ENCODE measurements at regions not wholly inside any gene's neighbourhood (a gene's known extent, or its start where the extent isn't known, plus 50 kb on each side); places are given as distances from the start of the nearest gene placed in this dataset.

DNA sequence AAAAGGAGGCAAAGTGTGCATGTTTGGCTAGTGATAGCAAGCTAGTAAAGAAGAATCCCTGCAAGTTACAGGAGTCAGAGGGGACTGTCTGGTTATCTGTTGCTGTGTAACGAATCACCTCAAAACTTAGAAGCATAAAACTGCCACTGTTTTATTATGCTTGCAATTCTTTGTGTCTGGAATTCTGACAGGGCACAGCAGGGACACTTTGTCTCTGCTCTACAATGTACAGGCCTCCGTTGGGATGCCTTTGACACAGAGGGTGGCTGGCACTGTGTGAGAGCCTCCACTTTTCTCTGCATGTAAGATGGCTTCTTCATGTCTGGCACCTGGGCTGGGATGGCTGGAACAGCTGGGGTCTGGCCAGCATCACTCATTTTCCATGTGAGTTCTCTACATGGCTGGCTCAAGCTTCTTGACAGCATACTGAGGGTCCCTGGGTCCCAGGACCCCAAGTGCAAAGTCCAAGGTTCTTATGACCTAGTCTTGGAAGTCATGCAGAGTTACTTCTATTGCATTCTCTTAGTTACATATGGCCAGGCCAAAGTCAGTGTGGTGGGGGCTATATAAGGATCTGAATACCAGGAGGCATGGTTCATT lies 276.9 kb downstream of the RPS24 start:
- Histone ChIP-seq H3K27ac (no peak overlapping the region), H3K9me3 (peaks cover 0 to 6% (median 0%) of the 10 kb centered on the region in 4 donors)

GRCh38 chr10:78312197-78313047 lies 278.8 kb downstream of the RPS24 start:
- Histone ChIP-seq H3K4me1 (peaks cover 0 to 14% (median 9%) of the 10 kb centered on the region in 4 donors), H3K36me3 (no peaks in the 10 kb centered on the region), H3K27ac (no peak overlapping the region), H3K9me3 (peaks cover 0 to 6% (median 0%) of the 10 kb centered on the region in 4 donors), H3K27me3 (no peaks in the 10 kb centered on the region), H3K4me3 (no peak overlapping the region)
- TF ChIP-seq CTCF (IDR thresholded peaks at IDR 0.05) (no peak), POLR2A (IDR thresholded peaks at IDR 0.05) (no peak), EP300 (IDR thresholded peaks at IDR 0.05) (no peak)
- no peak for DNase-seq (ENCODE audit: low spot score in 2 of 2)
- 84 to 85% methylated on average over 9 of the region's 9 CpGs for WGBS, 2 donors

More for the DNA sequence above, 276.9 kb downstream of the RPS24 start:
- no peak for DNase-seq (ENCODE audit: low spot score in 2 of 2)
- H3K36me3 ChIP-seq: no peaks in the 10 kb centered on the region
- H3K27me3 ChIP-seq: no peaks in the 10 kb centered on the region
- H3K4me1 ChIP-seq: no peaks in the 10 kb centered on the region
- H3K4me3 ChIP-seq: no peak overlapping the region
- 77 to 78% methylated on average over 2 of the region's 2 CpGs for WGBS, 2 donors
- no peak for TF ChIP-seq POLR2A (IDR thresholded peaks at IDR 0.05)
- TF ChIP-seq EP300 (IDR thresholded peaks at IDR 0.05): no peak
- no peak for TF ChIP-seq CTCF (IDR thresholded peaks at IDR 0.05)

DNA sequence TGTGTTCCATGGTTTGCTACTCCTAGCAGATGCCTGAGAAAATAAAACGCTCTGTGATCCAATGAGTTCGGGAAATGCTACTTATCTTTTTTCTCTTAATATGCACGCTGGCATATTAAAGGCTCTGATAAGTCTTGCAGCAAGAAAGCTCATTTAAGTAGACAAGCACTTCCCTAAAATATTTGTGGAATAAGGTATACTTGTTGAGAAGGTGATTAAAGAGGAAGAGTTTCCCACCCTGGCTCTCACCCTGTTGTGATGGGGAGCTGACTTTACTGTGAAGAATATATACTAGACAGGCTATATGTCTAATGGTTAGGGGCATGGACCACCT lies 279.4 kb downstream of the RPS24 start:
- TF ChIP-seq EP300 (IDR thresholded peaks at IDR 0.05) (no peak), CTCF (IDR thresholded peaks at IDR 0.05) (no peak), POLR2A (IDR thresholded peaks at IDR 0.05) (no peak)
- no peak overlapping the region for H3K4me3 ChIP-seq
- no peaks in the 10 kb centered on the region for H3K36me3 ChIP-seq
- no peak overlapping the region for H3K27ac ChIP-seq
- H3K4me1 ChIP-seq: peaks cover 0 to 14% (median 9%) of the 10 kb centered on the region in 4 donors
- peaks cover 0 to 6% (median 0%) of the 10 kb centered on the region in 4 donors for H3K9me3 ChIP-seq
- WGBS, 2 donors: 82 to 96% methylated on average over 3 of the region's 3 CpGs
- DNase-seq (ENCODE audit: low spot score in 2 of 2): no peak
- no peaks in the 10 kb centered on the region for H3K27me3 ChIP-seq

GRCh38 chr10:78313636-78314035 lies 280.0 kb downstream of the RPS24 start:
- DNase-seq (ENCODE audit: low spot score in 2 of 2): no peak

More at GRCh38 chr10:78313636-78314035, 280.0 kb downstream of the RPS24 start:
- peaks cover 0 to 6% (median 0%) of the 10 kb centered on the region in 4 donors for H3K9me3 ChIP-seq
- no peak overlapping the region for H3K27ac ChIP-seq
- H3K4me1 ChIP-seq: peaks cover 0 to 14% (median 9%) of the 10 kb centered on the region in 4 donors
- no peaks in the 10 kb centered on the region for H3K27me3 ChIP-seq
- no peak overlapping the region for H3K4me3 ChIP-seq
- TF ChIP-seq EP300 (IDR thresholded peaks at IDR 0.05) (no peak), CTCF (IDR thresholded peaks at IDR 0.05) (no peak), POLR2A (IDR thresholded peaks at IDR 0.05) (no peak)
- WGBS, 2 donors: 94 to 97% methylated on average over 3 of the region's 3 CpGs
- H3K36me3 ChIP-seq: no peaks in the 10 kb centered on the region

Measured in tibial nerve (tissue), 4 donors.